ENCODE measurements at regions not wholly inside any gene's neighbourhood (a gene's known extent, or its start where the extent isn't known, plus 50 kb on each side); places are given as distances from the start of the nearest gene placed in this dataset.
"Not testable (repeated sequence)": the region's sequence is repeated elsewhere in the genome, so short reads cannot be mapped to it uniquely, and the experiment has no call there.

- no peak for DNase-seq
These were observed 524.1 kb upstream of the SEMA3D start for GRCh38 chr7:85710960-85711359.

- no peak for DNase-seq
These were observed 521.4 kb upstream of the SEMA3D start for GRCh38 chr7:85708221-85708620.

- DNase-seq = no peak
These were observed 518.2 kb upstream of the SEMA3D start for GRCh38 chr7:85705076-85705475.

GRCh38 chr7:85703251-85704010 lies 516.6 kb upstream of the SEMA3D start:
- no peak for DNase-seq

GRCh38 chr7:85702348-85702747 lies 515.5 kb upstream of the SEMA3D start:
- no peak for DNase-seq

GRCh38 chr7:85699482-85699881 lies 512.6 kb upstream of the SEMA3D start:
- no peak for DNase-seq

- no peak for DNase-seq
These were observed 508.7 kb upstream of the SEMA3D start for GRCh38 chr7:85695533-85695932.

- no peak for DNase-seq
These were observed 508.2 kb upstream of the SEMA3D start for GRCh38 chr7:85695041-85695440.

- DNase-seq = no peak
These were observed 506.5 kb upstream of the SEMA3D start for GRCh38 chr7:85693326-85693725.

GRCh38 chr7:85688712-85689111 lies 501.9 kb upstream of the SEMA3D start:
- no peak for DNase-seq

- no peak for DNase-seq
These were observed 499.7 kb upstream of the SEMA3D start for GRCh38 chr7:85686401-85687181.

- DNase-seq = no peak
These were observed 499.0 kb upstream of the SEMA3D start for GRCh38 chr7:85685901-85686300.

- no peak for DNase-seq
These were observed 496.2 kb upstream of the SEMA3D start for GRCh38 chr7:85682833-85683620.

GRCh38 chr7:85681241-85681640 lies 494.4 kb upstream of the SEMA3D start:
- DNase-seq = no peak

GRCh38 chr7:85675093-85675492 lies 488.2 kb upstream of the SEMA3D start:
- not testable (repeated sequence) for DNase-seq

- DNase-seq = no peak
These were observed 487.0 kb upstream of the SEMA3D start for GRCh38 chr7:85673876-85674275.

GRCh38 chr7:85669225-85669624 lies 482.4 kb upstream of the SEMA3D start:
- DNase-seq = no peak

- DNase-seq = no peak
These were observed 477.5 kb upstream of the SEMA3D start for GRCh38 chr7:85664341-85664740.

GRCh38 chr7:85659364-85659763 lies 472.5 kb upstream of the SEMA3D start:
- DNase-seq = no peak

GRCh38 chr7:85655252-85655651 lies 468.4 kb upstream of the SEMA3D start:
- no peak for DNase-seq

GRCh38 chr7:85644272-85644671 lies 457.4 kb upstream of the SEMA3D start:
- DNase-seq = no peak

- no peak for DNase-seq
These were observed 454.5 kb upstream of the SEMA3D start for GRCh38 chr7:85641331-85641730.

GRCh38 chr7:85638394-85638793 lies 451.5 kb upstream of the SEMA3D start:
- DNase-seq = no peak

- DNase-seq = no peak
These were observed 448.1 kb upstream of the SEMA3D start for GRCh38 chr7:85634951-85635350.

Measured in NCI-H2081 (cell line).